ENCODE measurements at regions not wholly inside any gene's neighbourhood (a gene's known extent, or its start where the extent isn't known, plus 50 kb on each side); places are given as distances from the start of the nearest gene placed in this dataset.

GRCh38 chrX:83333813-83334212, 174.3 kb upstream of the POU3F4 start:
- Histone ChIP-seq H2AFZ (ENCODE audit: low read length) (no peak overlapping the region), H3K27ac (ENCODE audit: low read depth, low read length, poor library complexity, severe bottlenecking) (no peak overlapping the region), H3K9me2 (ENCODE audit: insufficient read depth, low read length) (no peaks in the 10 kb centered on the region), H3K4me1 (ENCODE audit: insufficient read depth, low read length, poor library complexity, severe bottlenecking) (no peaks in the 10 kb centered on the region), H3K36me3 (ENCODE audit: insufficient read depth, low read length) (no peaks in the 10 kb centered on the region), H4K20me1 (ENCODE audit: insufficient read depth, low read length) (no peaks in the 10 kb centered on the region), H3K4me3 (ENCODE audit: low read depth, low read length, poor library complexity, severe bottlenecking) (no peak overlapping the region), H3K79me2 (ENCODE audit: insufficient read depth, low read depth, low read length) (no peaks in the 10 kb centered on the region), H3K9me3 (ENCODE audit: low read length) (no peaks in the 10 kb centered on the region), H3K4me2 (ENCODE audit: low read length) (no peak overlapping the region)
- intact Hi-C loops (cut with micrococcal nuclease; ENCODE audit: unreplicated experiment): no loop called here
- no TSS peak for BruUV-seq (replicated peaks)
- POLR2A ChIA-PET: no interaction called here
- no peak for DNase-seq (ENCODE audit: low spot score)
- no peak for TF ChIP-seq CTCF (conservative IDR thresholded peaks at IDR 0.05; ENCODE audit: low read length)
- no peak for TF ChIP-seq EZH2phosphoT487 (IDR thresholded peaks at IDR 0.05; ENCODE audit: borderline replicate concordance, low read depth, low read length)
- CTCF ChIA-PET (ENCODE audit: unreplicated experiment): no interaction called here

DNA sequence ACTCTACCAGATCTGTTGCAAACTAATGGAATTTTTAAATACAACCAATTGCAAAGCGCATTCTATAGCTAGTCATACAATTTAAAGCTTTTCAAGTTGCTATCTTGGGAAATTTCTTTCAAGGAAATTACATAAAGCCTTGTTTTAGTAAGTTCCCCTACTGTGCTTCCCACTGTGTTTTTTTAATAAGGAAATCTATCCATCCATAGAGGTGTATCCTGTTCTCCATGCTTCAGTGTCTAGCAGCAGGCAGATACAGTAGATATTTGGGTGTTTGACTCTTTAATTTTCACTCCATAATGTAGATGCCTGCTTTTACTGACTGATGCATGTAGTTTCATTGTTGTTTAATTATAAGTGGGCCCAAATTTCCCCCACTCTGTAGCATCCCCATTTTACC, 171.6 kb upstream of the POU3F4 start:
- Histone ChIP-seq H4K20me1 (ENCODE audit: insufficient read depth, low read length) (no peaks in the 10 kb centered on the region), H3K36me3 (ENCODE audit: insufficient read depth, low read length) (no peaks in the 10 kb centered on the region), H3K9me2 (ENCODE audit: insufficient read depth, low read length) (no peaks in the 10 kb centered on the region), H3K27ac (ENCODE audit: low read depth, low read length, poor library complexity, severe bottlenecking) (no peak overlapping the region), H2AFZ (ENCODE audit: low read length) (no peak overlapping the region), H3K4me3 (ENCODE audit: low read depth, low read length, poor library complexity, severe bottlenecking) (no peak overlapping the region), H3K79me2 (ENCODE audit: insufficient read depth, low read depth, low read length) (no peaks in the 10 kb centered on the region), H3K4me1 (ENCODE audit: insufficient read depth, low read length, poor library complexity, severe bottlenecking) (no peaks in the 10 kb centered on the region), H3K9me3 (ENCODE audit: low read length) (no peaks in the 10 kb centered on the region), H3K4me2 (ENCODE audit: low read length) (no peak overlapping the region)
- DNase-seq (ENCODE audit: low spot score): no peak
- BruUV-seq (replicated peaks): no TSS peak
- CTCF ChIA-PET (ENCODE audit: unreplicated experiment): no interaction called here
- TF ChIP-seq CTCF (conservative IDR thresholded peaks at IDR 0.05; ENCODE audit: low read length) (no peak), EZH2phosphoT487 (IDR thresholded peaks at IDR 0.05; ENCODE audit: borderline replicate concordance, low read depth, low read length) (no peak)
- POLR2A ChIA-PET: no interaction called here
- intact Hi-C loops (cut with micrococcal nuclease; ENCODE audit: unreplicated experiment): no loop called here

- intact Hi-C loops (cut with micrococcal nuclease; ENCODE audit: unreplicated experiment): no loop called here
- Histone ChIP-seq H4K20me1 (ENCODE audit: insufficient read depth, low read length) (no peaks in the 10 kb centered on the region), H3K4me2 (ENCODE audit: low read length) (no peak overlapping the region), H3K9me2 (ENCODE audit: insufficient read depth, low read length) (no peaks in the 10 kb centered on the region), H3K79me2 (ENCODE audit: insufficient read depth, low read depth, low read length) (no peaks in the 10 kb centered on the region), H2AFZ (ENCODE audit: low read length) (no peak overlapping the region), H3K4me3 (ENCODE audit: low read depth, low read length, poor library complexity, severe bottlenecking) (no peak overlapping the region), H3K36me3 (ENCODE audit: insufficient read depth, low read length) (no peaks in the 10 kb centered on the region), H3K9me3 (ENCODE audit: low read length) (no peaks in the 10 kb centered on the region), H3K4me1 (ENCODE audit: insufficient read depth, low read length, poor library complexity, severe bottlenecking) (no peaks in the 10 kb centered on the region), H3K27ac (ENCODE audit: low read depth, low read length, poor library complexity, severe bottlenecking) (no peak overlapping the region)
- ChIA-PET POLR2A (no interaction called here), CTCF (ENCODE audit: unreplicated experiment) (no interaction called here)
- DNase-seq (ENCODE audit: low spot score): no peak
- no TSS peak for BruUV-seq (replicated peaks)
- TF ChIP-seq CTCF (conservative IDR thresholded peaks at IDR 0.05; ENCODE audit: low read length) (no peak), EZH2phosphoT487 (IDR thresholded peaks at IDR 0.05; ENCODE audit: borderline replicate concordance, low read depth, low read length) (no peak)
Observed at GRCh38 chrX:83339724-83340123, 168.4 kb upstream of the POU3F4 start.
